ENCODE measurements at regions not wholly inside any gene's neighbourhood (a gene's known extent, or its start where the extent isn't known, plus 50 kb on each side); places are given as distances from the start of the nearest gene placed in this dataset.

- no peak for DNase-seq
Observed at GRCh38 chr14:104431929-104432541, 147.5 kb upstream of the C14orf180 start.

- no peak for DNase-seq
Observed at GRCh38 chr14:104432611-104433231, 146.8 kb upstream of the C14orf180 start.

GRCh38 chr14:104433401-104434213 is 146.0 kb upstream of the C14orf180 start:
- DNase-seq: no peak

- DNase-seq: no peak
Observed at GRCh38 chr14:104434214-104435076, 145.1 kb upstream of the C14orf180 start.

GRCh38 chr14:104435147-104436046 is 144.2 kb upstream of the C14orf180 start:
- no peak for DNase-seq

GRCh38 chr14:104436047-104436591 is 143.4 kb upstream of the C14orf180 start:
- DNase-seq: no peak

- no peak for DNase-seq
Observed at GRCh38 chr14:104436741-104437701, 142.5 kb upstream of the C14orf180 start.

GRCh38 chr14:104437703-104438102 is 141.9 kb upstream of the C14orf180 start:
- DNase-seq: no peak

- DNase-seq: no peak
Observed at GRCh38 chr14:104438166-104438887, 141.2 kb upstream of the C14orf180 start.

- no peak for DNase-seq
Observed at GRCh38 chr14:104439625-104440024, 139.9 kb upstream of the C14orf180 start.

GRCh38 chr14:104440297-104440956 is 139.1 kb upstream of the C14orf180 start:
- no peak for DNase-seq

GRCh38 chr14:104441275-104442106 is 138.1 kb upstream of the C14orf180 start:
- no peak for DNase-seq

GRCh38 chr14:104442107-104442551 is 137.4 kb upstream of the C14orf180 start:
- no peak for DNase-seq

GRCh38 chr14:104442631-104443390 is 136.8 kb upstream of the C14orf180 start:
- no peak for DNase-seq

GRCh38 chr14:104443391-104444158 is 136.0 kb upstream of the C14orf180 start:
- no peak for DNase-seq
